ENCODE measurements at regions not wholly inside any gene's neighbourhood (a gene's known extent, or its start where the extent isn't known, plus 50 kb on each side); places are given as distances from the start of the nearest gene placed in this dataset.
A peak's percentile ranks its signal among the peaks of the same experiment; 100 is the strongest.

GRCh38 chr12:58539295-58539694 lies 381.0 kb downstream of the LRIG3 start:
- no peak for TF ChIP-seq CTCF (conservative IDR thresholded peaks at IDR 0.05)
- TF ChIP-seq ZFX (IDR thresholded peaks at IDR 0.05): no peak
- H3K27ac ChIP-seq: no peak overlapping the region

- H3K27ac ChIP-seq: no peak overlapping the region
- TF ChIP-seq CTCF (conservative IDR thresholded peaks at IDR 0.05): peak; percentile 97
- no peak for TF ChIP-seq ZFX (IDR thresholded peaks at IDR 0.05)
Observed at GRCh38 chr12:58540480-58541299, 379.6 kb downstream of the LRIG3 start.

- no peak overlapping the region for H3K27ac ChIP-seq
- TF ChIP-seq CTCF (conservative IDR thresholded peaks at IDR 0.05) (no peak), ZFX (IDR thresholded peaks at IDR 0.05) (no peak)
Observed at GRCh38 chr12:58541300-58541690, 379.0 kb downstream of the LRIG3 start.

DNA sequence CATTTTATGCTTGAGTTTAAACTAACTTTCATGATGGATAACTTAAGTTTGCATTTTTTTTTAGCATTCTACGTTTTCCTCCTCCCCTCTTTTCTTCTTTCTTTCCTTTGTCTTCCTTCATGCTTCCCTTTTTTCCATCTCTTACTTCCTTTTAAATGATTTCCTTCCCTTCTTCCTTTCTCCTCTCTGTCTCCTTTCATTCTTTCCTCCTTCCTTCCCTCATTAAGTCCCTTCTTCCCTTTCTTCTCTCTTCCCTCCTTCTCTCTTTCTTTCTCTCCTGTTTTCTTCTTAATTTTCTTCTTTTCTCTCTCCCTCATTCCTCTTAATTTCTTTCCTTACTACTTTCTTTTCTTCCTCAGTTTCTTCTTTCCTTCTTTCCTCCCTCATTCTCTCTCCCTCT lies 376.0 kb downstream of the LRIG3 start:
- no peak for TF ChIP-seq CTCF (conservative IDR thresholded peaks at IDR 0.05)
- no peak for TF ChIP-seq ZFX (IDR thresholded peaks at IDR 0.05)
- H3K27ac ChIP-seq: no peak overlapping the region

DNA sequence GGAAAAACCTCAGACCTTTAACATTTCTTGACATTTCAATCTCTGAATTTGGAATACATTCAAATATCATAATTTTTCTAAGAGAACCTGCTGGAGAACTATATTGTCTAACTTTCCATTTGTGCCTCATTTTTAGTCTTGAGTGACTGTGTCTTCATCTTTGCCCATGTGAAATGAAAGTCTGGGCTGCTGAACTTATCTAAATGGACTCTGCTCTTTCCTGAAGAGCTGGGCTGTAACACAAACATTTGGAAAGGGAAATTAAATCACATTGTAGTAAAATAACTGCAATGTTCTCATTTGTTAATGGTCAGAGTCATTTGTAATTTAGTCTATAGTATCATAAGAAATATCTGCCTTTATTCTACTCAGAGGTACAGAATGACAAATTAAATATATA lies 373.1 kb downstream of the LRIG3 start:
- H3K27ac ChIP-seq: no peak overlapping the region
- TF ChIP-seq ZFX (IDR thresholded peaks at IDR 0.05) (no peak), CTCF (conservative IDR thresholded peaks at IDR 0.05) (no peak)

GRCh38 chr12:58548801-58549200 lies 371.5 kb downstream of the LRIG3 start:
- TF ChIP-seq ZFX (IDR thresholded peaks at IDR 0.05): no peak
- TF ChIP-seq CTCF (conservative IDR thresholded peaks at IDR 0.05): no peak
- H3K27ac ChIP-seq: no peak overlapping the region

DNA sequence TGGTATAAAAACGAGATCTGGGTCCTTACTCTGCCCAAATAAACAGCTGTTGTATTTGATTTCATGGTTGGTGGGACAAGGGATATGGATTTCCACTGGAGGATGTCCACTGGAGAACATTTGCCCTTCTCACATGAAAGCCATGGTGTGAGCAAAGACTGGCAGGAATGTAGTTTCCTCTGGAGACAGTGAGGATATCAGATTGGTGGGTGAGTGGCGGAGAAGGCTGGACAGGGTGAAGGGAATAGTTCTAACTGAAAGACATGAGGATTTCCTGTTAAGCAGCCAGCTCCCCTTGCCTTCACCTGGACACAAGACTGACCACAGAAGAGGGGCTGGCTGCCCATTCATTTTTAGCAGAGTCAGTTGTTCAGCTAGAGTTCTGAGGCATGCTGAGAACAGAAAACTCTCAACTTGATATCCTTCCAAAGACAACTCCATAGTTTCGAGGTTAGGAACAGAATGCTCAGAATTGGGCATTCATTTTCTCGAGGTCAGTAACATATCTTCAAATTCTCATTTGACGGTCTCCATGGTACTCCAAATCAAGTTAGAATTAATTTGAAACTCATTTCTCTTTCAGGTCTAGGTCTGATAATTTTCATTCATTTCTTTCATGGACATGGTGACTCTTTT lies 365.7 kb downstream of the LRIG3 start:
- no peak for TF ChIP-seq ZFX (IDR thresholded peaks at IDR 0.05)
- TF ChIP-seq CTCF (conservative IDR thresholded peaks at IDR 0.05): no peak
- H3K27ac ChIP-seq: no peak overlapping the region

Measured in C4-2B (cell line).